HuH-7.5 (cell line): ENCODE measurements at regions not wholly inside any gene's neighbourhood (a gene's known extent, or its start where the extent isn't known, plus 50 kb on each side); places are given as distances from the start of the nearest gene placed in this dataset.
"Not testable (repeated sequence)": the region's sequence is repeated elsewhere in the genome, so short reads cannot be mapped to it uniquely, and the experiment has no call there.

ENCODE experiments used
- DNase-seq: peaks from one replicate; pipeline ENCODE4 v3.0.0; 2011; ENCODE audit warnings: low spot score

DNA sequence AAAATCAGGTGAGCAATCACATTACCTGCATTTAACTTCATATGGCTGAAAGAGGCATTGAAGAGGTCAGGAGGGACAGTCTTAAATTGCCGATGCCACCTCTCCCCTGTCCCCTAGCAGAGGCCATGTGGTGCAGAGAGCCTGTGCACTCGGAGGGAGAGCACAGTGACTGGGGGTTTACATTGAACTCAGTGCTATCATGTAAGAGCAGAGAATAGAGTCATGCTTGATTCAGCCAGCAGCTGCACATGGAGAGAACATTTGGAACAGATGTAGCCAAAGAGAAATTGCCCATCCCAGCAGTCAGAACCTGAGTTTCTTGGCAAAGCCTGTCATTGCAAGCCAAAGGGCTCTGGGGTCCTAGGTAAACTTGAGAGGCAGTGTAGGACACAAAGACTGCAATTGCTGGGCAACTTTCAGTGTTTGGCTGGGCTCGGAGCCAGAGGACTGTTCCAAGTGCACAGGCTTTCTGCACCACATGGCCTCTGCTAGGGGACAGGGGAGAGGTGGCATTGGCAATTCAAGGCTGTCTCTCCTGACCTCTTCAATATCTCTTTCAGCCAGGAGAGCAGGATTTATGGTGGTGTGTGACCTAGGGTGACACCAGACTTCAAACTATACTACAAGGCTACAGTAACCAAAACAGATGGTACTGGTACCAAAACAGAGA is 267.1 kb downstream of the REEP3 start:
- no peak for DNase-seq

DNA sequence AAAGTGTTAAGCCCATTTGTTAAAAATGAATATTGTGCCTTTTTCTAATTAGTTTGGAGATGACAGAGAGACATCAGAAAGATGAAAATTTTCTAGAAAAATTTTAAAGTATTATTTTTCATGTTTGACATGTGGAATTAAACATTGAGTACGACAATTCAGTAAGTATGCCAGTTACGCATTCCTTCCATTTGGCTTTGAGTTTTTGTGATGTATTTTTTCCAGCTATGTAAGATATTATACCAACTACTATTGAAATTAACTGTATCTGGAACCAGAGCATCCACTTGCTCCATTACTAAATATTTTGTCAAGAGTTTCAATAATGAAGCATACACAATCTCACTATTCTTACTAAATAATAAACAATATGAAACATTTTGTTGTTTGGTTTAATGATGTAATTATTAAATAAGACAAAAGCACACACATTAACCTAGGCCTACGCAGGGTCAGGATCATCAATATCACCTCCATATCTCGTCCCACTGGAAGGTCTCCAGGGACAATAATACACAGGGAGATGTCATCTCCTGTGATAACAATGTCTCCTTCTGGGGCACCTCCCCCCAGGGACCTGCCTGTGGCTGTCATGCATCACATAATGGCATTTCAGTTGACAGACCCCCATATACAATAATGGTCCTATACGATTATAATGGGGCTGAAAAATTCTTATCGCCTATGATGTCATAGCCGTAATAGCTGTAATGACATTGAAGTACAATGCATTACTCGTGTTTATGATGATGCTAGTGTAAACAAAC is 274.1 kb downstream of the REEP3 start:
- DNase-seq = no peak

DNA sequence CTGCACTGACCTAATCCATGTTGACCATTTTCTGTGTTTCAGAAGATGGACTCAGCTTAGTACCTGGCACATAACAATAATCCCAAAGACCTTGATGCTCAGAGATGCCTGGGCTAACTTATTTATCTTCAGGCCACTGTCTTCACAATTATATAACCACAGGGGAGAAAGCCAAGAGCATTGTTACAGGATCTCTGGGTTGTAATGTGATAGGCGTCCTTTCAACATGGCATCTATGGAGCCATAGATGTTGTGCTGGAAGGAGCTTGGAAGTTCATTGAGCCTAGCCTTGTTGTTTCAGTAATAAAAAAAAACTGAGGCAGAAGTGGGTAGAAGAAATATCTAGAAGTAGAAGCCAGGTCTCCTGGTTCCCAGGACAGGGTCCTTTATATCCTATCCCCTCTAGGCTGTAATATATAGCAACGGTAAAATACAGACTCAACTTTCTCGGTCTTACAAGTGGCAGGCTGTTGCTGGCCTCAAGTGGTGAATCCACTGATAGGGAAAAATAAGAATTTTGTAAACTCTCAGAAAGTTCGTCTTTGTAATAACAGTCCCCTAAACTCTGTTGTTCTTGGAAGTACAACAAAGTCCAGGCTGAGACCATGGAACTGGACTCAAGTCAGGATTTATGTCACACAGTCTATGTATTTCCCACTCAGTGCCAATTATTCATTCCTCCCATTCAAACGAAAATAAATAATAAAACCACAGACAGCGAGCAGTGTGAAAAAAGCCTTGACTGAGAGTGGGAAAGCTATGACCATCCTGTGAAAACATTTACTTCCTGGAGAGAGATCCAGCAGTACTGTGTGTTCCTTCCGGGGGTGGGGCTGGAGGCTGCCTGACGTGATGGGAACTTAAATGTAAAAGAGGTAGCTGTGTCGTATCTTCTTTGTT is 277.6 kb downstream of the REEP3 start:
- DNase-seq = no peak

DNA sequence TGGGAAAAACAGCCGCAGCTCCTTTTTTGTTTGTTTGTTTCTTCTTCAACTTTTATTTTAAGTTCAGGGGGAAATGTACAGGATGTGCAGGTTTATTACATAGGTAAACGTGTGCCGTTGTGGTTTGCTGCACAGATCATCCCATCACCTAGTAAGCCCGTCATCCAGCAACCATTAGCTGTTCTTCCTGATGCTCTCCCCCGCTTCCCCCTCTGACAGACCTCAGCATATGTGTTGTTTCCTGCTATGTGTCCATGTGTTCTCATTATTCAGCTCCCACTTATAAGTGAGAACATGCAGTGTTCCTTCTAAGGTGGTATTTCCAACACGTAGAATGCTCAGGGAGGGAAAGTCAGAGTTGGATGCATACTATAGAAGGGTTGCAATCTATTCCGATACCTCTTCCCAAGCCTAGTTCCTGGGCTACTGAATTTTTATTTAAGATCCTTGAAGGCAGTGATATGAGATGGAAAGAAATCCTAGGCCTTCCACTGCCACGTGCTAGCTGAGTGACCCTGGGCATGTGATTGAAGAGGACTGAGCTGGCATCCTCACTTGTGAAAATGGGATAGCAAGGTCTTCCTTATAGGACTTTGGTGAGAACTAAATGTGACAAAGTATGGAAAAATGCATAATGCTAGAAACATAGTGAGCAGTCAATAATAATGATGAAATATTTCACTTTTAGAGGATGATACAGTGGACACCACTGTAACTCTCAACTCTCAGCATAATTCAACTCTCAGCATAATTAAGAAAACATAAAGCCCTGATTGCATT is 278.5 kb downstream of the REEP3 start:
- DNase-seq = no peak

DNA sequence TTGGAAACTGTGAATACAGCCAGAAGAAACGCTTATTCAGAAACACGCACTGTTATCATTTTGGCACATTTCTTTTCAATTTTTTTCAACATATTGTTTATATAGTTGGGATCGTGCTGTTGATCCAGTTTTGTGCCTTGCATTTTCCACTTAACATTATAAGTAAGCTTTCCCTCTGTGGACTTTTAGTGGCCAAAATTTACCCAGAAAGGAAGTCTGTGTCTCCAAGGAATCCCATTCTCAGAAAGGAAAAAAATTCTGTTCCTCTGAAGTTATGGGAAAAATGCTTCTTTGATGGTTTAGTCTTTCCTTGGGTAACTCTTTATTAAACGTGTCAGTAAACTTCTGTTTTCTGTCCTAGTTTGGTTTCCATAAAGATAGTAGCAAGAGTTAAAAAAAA is 280.0 kb downstream of the REEP3 start:
- no peak for DNase-seq

DNA sequence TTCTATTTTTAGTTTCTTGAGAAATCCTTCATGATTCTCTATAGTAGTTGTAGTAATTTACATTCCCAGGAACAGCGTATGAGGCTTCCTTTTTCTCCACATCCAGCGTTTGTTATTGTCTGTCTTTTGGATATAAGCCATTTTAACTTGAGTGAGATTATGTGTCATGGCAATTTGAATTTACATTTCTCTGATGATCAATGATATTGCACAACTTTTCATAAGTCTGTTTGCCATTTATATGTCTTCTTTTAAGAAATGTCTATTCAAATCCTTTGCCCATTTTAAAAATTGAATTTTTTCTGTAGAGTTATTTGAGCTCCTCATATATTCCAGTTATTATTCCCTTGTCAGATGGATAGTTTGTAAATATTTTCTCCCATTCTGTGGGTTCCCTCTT is 285.1 kb downstream of the REEP3 start:
- DNase-seq = no peak

DNA sequence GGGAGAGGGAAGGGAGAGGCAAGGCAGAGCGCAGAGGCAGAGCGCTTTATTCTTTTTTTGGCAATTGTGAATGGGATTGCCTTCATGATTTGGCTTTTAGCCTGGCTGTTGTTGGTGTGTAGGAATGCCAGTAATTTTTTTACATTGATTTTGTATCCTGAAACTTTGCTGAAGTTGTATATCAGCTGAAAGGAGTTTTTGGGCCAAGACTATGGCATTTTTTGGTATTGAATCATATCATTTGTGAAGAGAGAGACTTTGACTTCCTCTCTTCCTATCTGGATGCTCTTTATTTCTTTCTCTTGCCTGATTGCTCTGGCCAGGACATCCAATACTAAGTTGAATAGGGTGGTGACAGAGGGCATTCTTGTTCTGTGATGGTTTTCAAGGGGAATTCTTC is 291.3 kb downstream of the REEP3 start:
- DNase-seq = no peak

DNA sequence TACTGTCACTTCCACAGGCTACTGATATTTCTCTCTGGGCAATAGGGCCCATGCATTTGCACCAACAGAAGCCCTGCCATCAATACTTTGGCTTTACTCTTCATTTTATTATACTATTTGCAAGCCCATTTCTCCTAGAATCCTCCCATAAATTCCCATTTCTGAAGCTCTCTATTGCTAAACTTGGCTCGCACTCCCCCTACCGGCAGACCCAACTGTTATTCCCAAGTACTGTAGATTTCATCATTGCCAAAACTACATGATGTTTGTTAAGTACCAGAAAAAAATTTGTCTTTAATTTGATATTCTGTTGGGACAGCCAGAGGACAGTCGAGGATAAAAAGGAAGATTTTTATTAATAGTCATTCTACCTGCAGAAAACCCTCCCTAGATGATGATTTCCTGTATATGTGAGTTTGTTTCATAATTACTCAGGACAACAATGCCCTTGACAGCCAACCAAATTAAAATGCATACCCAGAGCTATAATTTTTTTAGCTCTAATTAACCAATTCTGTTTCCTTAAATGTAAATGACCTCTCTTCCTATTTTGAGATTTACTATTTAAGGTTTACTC is 298.6 kb downstream of the REEP3 start:
- peak; percentile 28 for DNase-seq

DNA sequence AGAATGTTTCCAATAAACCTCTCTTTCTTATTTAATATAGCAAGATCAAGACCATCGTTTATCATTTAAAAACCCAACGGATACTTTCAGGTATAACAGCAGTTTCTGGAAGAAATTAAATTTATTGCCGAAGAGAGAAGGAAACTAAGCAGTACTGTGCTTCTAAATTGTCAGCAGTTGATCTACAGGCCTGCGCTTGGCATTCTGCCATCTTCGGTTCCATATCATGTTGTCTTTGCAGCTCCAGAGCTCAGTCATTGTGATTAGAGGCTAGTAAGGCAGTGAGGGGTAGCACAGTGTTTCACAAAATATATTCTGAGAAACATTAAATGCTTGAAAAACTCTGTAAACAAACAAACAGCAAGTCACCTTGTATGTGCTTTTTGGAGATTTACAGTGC is 301.3 kb downstream of the REEP3 start:
- DNase-seq = no peak

DNA sequence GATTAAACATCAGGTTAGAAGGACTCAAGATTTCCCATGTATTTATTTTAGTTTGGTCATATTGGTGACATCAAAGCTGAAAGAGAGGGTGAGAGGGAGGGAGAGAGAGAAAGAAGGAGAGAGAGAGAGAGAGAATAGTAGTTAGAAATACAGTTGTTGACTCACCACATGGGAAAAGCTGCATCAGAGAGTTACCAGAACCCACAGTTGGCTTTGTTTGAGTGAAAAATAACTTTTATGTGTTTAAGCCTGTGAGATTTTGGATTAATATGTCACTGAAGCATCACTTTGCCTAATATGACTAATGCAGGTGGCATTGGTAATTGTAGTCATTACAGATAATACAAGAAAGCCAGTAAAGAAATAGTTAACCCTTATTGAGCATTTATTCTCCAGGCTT is 303.9 kb downstream of the REEP3 start:
- no peak for DNase-seq

DNA sequence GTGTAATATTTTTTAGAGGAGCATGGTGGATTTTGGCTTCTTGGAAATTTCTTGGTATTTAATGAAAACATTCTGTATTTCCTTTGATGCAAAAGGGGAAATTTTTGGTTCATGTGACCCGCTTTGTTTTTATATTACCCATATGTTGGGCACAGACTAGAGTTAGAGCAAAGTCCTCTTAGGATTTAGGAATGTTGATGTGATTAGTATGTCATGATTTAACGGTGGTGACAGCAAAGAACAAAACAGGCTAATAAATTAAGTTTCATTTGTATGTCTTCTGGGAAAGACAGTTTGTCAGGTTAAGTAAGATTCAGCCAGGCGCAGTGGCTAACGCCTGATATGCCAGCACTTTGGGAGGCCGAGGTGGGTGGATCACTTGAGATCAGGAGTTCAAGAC is 304.6 kb downstream of the REEP3 start:
- DNase-seq = no peak

DNA sequence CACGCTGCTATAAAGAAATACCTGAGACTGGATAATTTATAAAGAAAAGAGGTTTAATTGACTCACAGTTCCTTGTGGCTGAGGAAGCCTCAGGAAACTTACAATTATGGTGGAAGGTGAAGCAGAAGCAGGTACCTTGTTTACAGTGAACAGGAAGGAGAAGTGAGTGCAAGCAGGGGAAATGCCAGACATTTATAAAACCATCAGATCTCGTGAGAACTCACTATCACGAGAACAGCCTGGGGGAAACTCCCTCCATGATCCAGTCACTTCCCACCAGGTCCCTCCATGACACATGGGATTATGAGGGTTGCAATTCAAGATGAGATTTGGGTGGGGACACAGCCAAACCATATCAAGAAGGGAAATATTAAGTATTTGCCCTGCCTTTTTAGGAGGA is 305.8 kb downstream of the REEP3 start:
- not testable (repeated sequence) for DNase-seq

DNA sequence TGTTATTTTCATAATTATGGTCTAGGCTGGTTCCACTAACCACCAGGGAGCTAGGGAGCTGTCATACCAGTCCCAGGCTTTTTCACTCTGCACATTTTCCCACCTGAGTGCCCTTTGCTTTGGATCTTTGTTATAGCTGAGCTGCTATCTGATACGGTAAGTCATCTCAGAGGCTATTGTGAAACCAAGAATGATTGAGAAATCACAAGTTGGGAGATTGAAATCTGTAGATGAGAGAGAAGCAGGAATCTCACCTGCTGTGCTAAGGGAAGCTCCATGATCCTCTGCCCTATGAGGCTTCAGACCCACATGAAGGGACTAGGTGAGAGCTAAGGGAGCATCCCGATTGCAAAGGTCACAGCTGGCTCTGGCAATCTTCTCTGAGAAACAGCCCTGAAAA is 307.8 kb downstream of the REEP3 start:
- no peak for DNase-seq

DNA sequence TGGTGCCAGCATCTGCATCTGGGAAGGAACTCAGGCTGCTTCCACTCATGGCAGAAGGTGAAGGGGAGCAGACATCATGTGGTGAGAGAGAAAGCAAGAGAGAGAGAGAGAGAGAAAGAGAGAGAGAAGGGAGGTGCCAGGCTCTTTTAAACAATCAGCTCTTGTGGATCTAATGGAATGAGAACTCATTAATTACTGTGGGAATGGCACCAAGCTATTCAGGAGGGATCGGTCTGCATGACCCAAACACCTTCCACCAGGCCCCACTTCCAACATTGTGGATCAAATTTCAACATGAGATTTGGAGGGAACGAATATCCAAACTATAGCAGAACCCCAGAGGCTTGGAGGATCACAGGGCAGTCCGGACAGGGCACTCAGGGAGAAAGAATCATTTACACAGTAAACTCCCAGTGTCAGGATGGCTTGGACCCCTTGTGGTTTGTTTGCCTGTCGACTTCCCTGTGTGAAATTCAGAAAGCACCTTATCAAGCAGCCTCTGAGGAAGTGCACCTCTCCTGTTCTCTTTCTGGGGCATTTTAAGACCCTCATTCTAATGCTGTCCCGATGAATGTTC is 308.5 kb downstream of the REEP3 start:
- DNase-seq = no peak

DNA sequence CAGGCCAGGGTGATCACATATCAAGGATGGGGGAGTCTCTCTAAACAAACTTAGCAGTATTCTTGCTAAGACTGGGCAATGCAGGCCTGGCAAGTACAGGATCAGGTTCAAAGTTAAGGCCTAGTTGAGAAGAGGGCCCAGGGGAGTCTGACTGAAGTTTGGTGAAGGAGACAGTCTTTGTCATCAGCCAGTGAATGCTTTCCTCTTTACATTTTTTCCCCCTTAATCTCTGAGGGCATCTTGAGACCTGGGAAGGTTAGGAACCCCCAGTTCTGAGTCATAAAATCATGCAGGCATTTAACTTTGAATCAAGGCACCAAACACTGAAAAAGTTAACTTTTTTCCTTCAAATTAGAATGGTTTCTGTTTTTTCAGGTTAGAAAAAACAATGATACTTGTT is 311.5 kb downstream of the REEP3 start:
- no peak for DNase-seq

DNA sequence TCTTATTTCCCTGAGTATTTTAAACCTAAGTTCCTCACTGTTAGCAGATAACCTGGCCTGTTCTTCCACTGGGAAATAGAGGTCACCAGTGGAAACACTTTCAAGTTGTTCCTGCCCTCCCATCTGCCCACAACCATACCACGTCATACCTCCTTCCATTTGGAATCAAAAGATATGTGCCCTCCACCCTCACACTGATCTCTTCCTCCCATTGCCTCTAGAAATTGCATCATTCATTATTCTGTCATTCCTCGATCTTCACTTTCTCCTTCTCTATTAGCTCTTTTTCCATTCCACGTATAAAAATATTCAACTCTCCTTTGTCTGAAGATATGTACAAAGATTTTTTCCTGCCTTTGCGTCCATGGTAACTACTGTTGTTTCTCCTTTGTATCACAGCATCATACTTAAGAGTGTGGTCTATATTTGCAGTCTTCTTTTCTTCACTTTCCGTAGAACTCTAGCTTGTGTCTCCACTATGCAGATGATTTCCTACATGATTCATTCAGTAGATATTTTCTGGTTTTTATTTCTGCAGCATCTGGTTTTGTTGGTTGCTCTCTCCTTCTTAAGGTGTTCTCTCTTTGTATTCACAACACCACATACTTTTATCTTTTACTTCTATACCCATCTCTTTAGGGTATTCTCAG is 312.3 kb downstream of the REEP3 start:
- DNase-seq = no peak

DNA sequence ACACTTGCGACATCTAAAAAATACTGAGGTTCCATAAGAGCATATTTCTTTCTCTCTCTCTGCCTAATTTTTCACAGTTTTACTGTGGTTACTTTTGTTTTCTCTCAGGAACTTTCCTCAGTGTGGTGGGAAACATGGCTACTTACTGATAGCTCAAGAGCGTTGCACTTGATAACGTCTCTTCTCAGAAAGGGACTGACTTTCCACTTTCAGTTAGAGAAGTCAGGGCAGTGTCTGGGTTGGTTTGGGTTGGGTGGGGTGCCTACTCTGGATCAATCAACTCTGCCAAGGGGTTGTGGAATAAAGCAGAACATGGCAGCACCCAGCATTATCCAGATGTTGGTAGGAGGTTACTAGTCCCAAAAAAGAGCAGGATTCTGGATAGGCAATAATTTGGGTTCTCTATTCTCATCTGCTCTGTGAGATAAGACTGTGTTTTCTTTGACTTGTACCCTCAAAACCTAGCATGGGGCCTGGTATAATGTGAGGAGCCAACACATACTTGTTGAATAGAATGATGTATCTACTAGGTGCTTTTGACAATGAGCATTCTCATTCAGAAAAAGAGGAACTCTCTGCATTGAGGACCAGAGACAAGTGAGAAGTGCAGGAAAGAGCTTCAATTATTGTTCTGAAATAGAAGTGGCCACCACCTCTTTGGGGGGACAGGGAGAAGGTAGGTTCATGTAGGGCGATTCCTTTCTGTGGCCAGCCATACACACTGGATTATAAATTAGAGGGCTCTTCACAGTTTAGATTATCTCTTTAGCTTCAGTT is 315.7 kb downstream of the REEP3 start:
- no peak for DNase-seq

DNA sequence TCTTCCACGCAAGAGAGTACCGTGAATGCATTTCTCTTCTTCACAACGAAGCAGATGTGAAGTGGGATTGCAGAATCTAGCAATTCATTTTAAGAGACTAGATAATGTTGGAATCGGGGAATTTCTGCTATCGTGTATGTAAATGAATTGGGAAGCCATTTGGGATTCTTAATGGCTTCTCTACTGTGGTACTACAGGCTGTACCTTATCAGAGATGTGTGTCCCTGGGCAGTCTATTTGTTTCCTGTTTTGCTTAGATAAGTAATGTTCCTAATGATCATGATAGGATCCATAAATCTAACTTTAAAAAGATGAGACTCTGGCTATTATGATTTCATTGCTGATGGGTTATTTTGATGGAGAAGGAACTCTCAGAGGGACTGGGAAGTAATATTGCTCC is 320.6 kb downstream of the REEP3 start:
- DNase-seq = no peak

DNA sequence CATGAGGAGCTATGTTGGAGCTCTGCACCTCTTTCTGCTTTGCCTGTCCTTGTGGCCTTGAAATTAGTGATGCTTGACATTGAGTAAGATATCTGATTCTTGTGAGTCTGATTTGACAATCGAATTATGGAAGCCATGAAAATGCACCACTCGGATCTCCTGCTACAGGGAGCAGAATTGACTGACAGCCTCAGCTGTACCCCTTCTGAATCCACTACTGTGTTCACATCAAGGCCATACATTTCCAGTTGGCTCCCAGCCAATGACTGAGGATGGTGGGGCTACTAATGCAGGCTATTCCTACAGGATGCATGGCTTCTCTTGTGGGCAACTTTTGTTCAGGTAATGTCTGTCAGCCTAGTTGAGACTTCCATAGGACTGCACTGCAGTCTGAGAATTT is 321.9 kb downstream of the REEP3 start:
- no peak for DNase-seq

DNA sequence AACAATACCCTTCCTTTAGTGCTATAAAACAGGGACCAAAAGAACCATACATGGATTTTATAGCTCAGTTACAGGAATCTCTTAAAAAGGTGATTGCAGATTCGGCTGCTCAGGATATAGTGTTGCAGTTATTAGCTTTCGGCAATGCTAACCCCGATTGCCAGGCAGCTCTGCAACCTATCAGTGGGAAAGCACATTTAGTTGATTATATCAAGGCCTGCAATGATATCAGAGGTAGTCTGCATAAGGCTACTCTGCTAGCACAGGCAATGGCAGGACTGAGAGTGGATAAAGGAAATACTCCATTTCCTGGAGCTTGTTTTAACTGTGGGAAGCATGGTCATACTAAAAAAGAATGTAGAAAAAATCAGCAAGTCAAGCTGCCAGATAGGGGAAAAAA is 327.7 kb downstream of the REEP3 start:
- not testable (repeated sequence) for DNase-seq
